ENCODE measurements at regions not wholly inside any gene's neighbourhood (a gene's known extent, or its start where the extent isn't known, plus 50 kb on each side); places are given as distances from the start of the nearest gene placed in this dataset.

DNA sequence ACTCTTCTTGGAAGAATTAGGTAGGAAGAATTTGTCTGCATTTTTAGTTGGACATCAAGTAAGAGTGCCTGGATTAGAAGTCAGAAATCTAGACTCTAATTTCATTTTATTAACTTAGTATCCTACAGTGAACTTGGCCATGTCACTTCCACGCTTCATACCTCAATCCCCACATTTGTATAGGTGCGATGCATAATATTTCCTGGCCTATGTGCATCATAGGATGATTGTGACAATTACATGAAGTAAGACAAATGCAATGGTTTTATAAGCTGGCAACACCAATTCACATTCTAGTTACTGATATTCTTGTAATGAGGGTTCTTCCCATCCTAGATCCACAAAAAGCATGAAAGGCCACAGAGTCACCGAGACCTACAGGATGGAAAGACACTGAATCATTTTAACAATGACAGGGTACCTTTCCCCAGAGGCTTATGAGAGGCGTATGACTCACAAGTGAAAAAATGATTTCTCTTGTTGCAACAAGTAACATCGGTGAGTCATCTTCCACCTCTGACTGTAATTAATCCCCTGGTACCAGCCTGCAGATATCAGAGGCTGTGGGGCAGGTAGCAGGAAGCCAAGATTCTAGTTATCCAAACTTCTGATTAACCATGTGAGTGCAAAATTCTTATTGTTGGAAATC lies 56.0 kb upstream of the OR5AK2 start:
- Histone ChIP-seq H3K27ac (ENCODE audit: insufficient read depth in 1 of 2, low read depth in 1 of 2, low read length in 2 of 2, poor library complexity in 1 of 2, severe bottlenecking in 2 of 2) (no peak overlapping the region), H3K4me1 (ENCODE audit: control extremely low read depth in 1 of 4, control insufficient read depth in 4 of 4, insufficient read depth in 4 of 4, low read length in 3 of 4) (no peaks in the 10 kb centered on the region), H3K9me3 (ENCODE audit: control extremely low read depth in 1 of 5, control insufficient read depth in 4 of 5, insufficient read depth in 2 of 5, low read depth in 1 of 5, low read length in 4 of 5) (no peaks in the 10 kb centered on the region), H3K36me3 (ENCODE audit: control insufficient read depth in 4 of 4, insufficient read depth in 4 of 4, low read length in 3 of 4) (no peaks in the 10 kb centered on the region), H3K27me3 (replicated peaks in 2 of 5; ENCODE audit: control insufficient read depth in 4 of 5, insufficient read depth in 5 of 5, low read length in 4 of 5) (no peaks in the 10 kb centered on the region), H3K4me3 (ENCODE audit: control insufficient read depth in 1 of 7, extremely low read depth in 1 of 7, insufficient read depth in 4 of 7, low read depth in 2 of 7, low read length in 6 of 7) (no peak overlapping the region)
- WGBS (ENCODE audit: insufficient coverage) = 75% methylated on average over 2 of the region's 5 CpGs
- no peak for DNase-seq
- ChIA-PET POLR2A (no interaction called here), CTCF (no interaction called here)

DNA sequence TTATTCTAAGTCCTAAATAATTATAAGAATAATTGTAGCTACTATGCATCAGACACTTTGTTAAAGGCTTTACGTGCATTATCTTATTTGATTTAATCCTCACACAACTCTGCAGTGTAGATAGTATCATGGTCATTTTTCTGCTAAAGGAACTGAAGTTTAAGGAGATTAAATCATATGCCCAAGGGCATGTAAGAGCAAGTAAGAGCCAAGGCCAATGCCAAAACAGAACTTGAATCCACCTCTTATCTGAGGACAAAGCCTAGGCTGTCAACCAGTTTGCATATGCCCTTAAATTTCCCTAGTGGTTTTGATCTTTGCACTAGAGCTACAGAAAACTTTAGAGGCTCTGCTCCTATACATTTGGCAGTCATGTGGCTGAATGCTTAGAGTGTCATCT lies 65.6 kb upstream of the OR5AK2 start:
- ChIA-PET CTCF (no interaction called here), POLR2A (no interaction called here)
- WGBS (ENCODE audit: insufficient coverage) = no CpG with 5 or more reads among the region's 1 CpG
- Histone ChIP-seq H3K36me3 (ENCODE audit: control insufficient read depth in 4 of 4, insufficient read depth in 4 of 4, low read length in 3 of 4) (no peaks in the 10 kb centered on the region), H3K4me3 (ENCODE audit: control insufficient read depth in 1 of 7, extremely low read depth in 1 of 7, insufficient read depth in 4 of 7, low read depth in 2 of 7, low read length in 6 of 7) (no peak overlapping the region), H3K4me1 (ENCODE audit: control extremely low read depth in 1 of 4, control insufficient read depth in 4 of 4, insufficient read depth in 4 of 4, low read length in 3 of 4) (no peaks in the 10 kb centered on the region), H3K27me3 (replicated peaks in 2 of 5; ENCODE audit: control insufficient read depth in 4 of 5, insufficient read depth in 5 of 5, low read length in 4 of 5) (no peaks in the 10 kb centered on the region), H3K9me3 (ENCODE audit: control extremely low read depth in 1 of 5, control insufficient read depth in 4 of 5, insufficient read depth in 2 of 5, low read depth in 1 of 5, low read length in 4 of 5) (no peaks in the 10 kb centered on the region), H3K27ac (ENCODE audit: insufficient read depth in 1 of 2, low read depth in 1 of 2, low read length in 2 of 2, poor library complexity in 1 of 2, severe bottlenecking in 2 of 2) (no peak overlapping the region)
- no peak for DNase-seq

DNA sequence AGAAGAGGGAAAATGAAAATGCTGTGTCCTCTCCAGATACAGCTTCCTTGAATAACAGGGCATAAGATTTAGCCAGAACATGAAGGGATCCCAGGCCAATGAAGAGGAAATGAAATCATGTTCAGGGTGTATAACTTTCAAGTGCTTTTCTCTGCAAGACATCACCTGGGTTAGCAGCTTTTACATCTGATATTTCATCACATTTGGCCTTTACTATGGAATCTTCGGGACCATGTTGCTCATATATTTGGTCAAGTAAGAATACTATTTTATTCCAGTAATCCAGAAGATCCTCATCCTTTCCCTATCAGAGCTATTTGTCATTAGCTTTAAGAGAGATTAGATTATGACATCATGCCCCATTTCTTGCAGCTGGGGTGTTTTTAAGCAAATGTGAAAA lies 66.3 kb upstream of the OR5AK2 start:
- ChIA-PET POLR2A (no interaction called here), CTCF (no interaction called here)
- Histone ChIP-seq H3K9me3 (ENCODE audit: control extremely low read depth in 1 of 5, control insufficient read depth in 4 of 5, insufficient read depth in 2 of 5, low read depth in 1 of 5, low read length in 4 of 5) (no peaks in the 10 kb centered on the region), H3K4me1 (ENCODE audit: control extremely low read depth in 1 of 4, control insufficient read depth in 4 of 4, insufficient read depth in 4 of 4, low read length in 3 of 4) (no peaks in the 10 kb centered on the region), H3K36me3 (ENCODE audit: control insufficient read depth in 4 of 4, insufficient read depth in 4 of 4, low read length in 3 of 4) (no peaks in the 10 kb centered on the region), H3K27me3 (replicated peaks in 2 of 5; ENCODE audit: control insufficient read depth in 4 of 5, insufficient read depth in 5 of 5, low read length in 4 of 5) (no peaks in the 10 kb centered on the region), H3K4me3 (ENCODE audit: control insufficient read depth in 1 of 7, extremely low read depth in 1 of 7, insufficient read depth in 4 of 7, low read depth in 2 of 7, low read length in 6 of 7) (no peak overlapping the region), H3K27ac (ENCODE audit: insufficient read depth in 1 of 2, low read depth in 1 of 2, low read length in 2 of 2, poor library complexity in 1 of 2, severe bottlenecking in 2 of 2) (no peak overlapping the region)
- no peak for DNase-seq
- WGBS (ENCODE audit: insufficient coverage) = no CpG with 5 or more reads among the region's 1 CpG

- H3K4me3 ChIP-seq (ENCODE audit: control insufficient read depth in 1 of 7, extremely low read depth in 1 of 7, insufficient read depth in 4 of 7, low read depth in 2 of 7, low read length in 6 of 7) = no peak overlapping the region
- WGBS (ENCODE audit: insufficient coverage) = 82% methylated on average over 2 of the region's 3 CpGs
- H3K4me1 ChIP-seq (ENCODE audit: control extremely low read depth in 1 of 4, control insufficient read depth in 4 of 4, insufficient read depth in 4 of 4, low read length in 3 of 4) = no peaks in the 10 kb centered on the region
- H3K9me3 ChIP-seq (ENCODE audit: control extremely low read depth in 1 of 5, control insufficient read depth in 4 of 5, insufficient read depth in 2 of 5, low read depth in 1 of 5, low read length in 4 of 5) = no peaks in the 10 kb centered on the region
- H3K36me3 ChIP-seq (ENCODE audit: control insufficient read depth in 4 of 4, insufficient read depth in 4 of 4, low read length in 3 of 4) = no peaks in the 10 kb centered on the region
- ChIA-PET POLR2A (no interaction called here), CTCF (no interaction called here)
- no peaks in the 10 kb centered on the region for H3K27me3 ChIP-seq (replicated peaks in 2 of 5; ENCODE audit: control insufficient read depth in 4 of 5, insufficient read depth in 5 of 5, low read length in 4 of 5)
- DNase-seq = no peak
- no peak overlapping the region for H3K27ac ChIP-seq (ENCODE audit: insufficient read depth in 1 of 2, low read depth in 1 of 2, low read length in 2 of 2, poor library complexity in 1 of 2, severe bottlenecking in 2 of 2)
Observed at GRCh38 chr11:56917708-56918400, 70.9 kb upstream of the OR5AK2 start.

DNA sequence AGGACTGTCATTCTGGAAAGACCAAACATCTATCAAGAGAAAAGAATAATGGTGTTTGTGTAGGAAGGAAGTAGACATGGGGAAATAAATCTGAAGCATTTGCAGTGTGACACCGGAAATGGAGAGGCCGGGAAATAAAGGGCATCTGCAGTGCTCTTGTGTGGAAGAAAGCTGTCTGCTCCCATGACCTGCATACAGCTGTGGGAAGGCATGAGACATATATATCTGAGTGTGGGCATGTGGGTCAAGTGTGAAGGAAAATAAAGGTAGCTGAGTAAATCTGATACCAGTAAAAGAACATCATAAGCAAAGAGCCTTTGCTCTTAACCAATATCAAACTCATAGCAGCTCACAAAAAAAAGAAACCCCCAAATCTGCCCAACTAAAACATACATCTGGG lies 72.1 kb upstream of the OR5AK2 start:
- 22% methylated on average over 2 of the region's 2 CpGs for WGBS (ENCODE audit: insufficient coverage)
- Histone ChIP-seq H3K4me1 (ENCODE audit: control extremely low read depth in 1 of 4, control insufficient read depth in 4 of 4, insufficient read depth in 4 of 4, low read length in 3 of 4) (no peaks in the 10 kb centered on the region), H3K4me3 (ENCODE audit: control insufficient read depth in 1 of 7, extremely low read depth in 1 of 7, insufficient read depth in 4 of 7, low read depth in 2 of 7, low read length in 6 of 7) (no peak overlapping the region), H3K27ac (ENCODE audit: insufficient read depth in 1 of 2, low read depth in 1 of 2, low read length in 2 of 2, poor library complexity in 1 of 2, severe bottlenecking in 2 of 2) (no peak overlapping the region), H3K36me3 (ENCODE audit: control insufficient read depth in 4 of 4, insufficient read depth in 4 of 4, low read length in 3 of 4) (no peaks in the 10 kb centered on the region), H3K27me3 (replicated peaks in 2 of 5; ENCODE audit: control insufficient read depth in 4 of 5, insufficient read depth in 5 of 5, low read length in 4 of 5) (no peaks in the 10 kb centered on the region), H3K9me3 (ENCODE audit: control extremely low read depth in 1 of 5, control insufficient read depth in 4 of 5, insufficient read depth in 2 of 5, low read depth in 1 of 5, low read length in 4 of 5) (no peaks in the 10 kb centered on the region)
- ChIA-PET CTCF (no interaction called here), POLR2A (no interaction called here)
- DNase-seq = no peak

GRCh38 chr11:56916162-56916561 lies 72.6 kb upstream of the OR5AK2 start:
- no peaks in the 10 kb centered on the region for H3K4me1 ChIP-seq (ENCODE audit: control extremely low read depth in 1 of 4, control insufficient read depth in 4 of 4, insufficient read depth in 4 of 4, low read length in 3 of 4)
- WGBS (ENCODE audit: insufficient coverage) = 82% methylated on average over 3 of the region's 5 CpGs
- POLR2A ChIA-PET = no interaction called here

DNA sequence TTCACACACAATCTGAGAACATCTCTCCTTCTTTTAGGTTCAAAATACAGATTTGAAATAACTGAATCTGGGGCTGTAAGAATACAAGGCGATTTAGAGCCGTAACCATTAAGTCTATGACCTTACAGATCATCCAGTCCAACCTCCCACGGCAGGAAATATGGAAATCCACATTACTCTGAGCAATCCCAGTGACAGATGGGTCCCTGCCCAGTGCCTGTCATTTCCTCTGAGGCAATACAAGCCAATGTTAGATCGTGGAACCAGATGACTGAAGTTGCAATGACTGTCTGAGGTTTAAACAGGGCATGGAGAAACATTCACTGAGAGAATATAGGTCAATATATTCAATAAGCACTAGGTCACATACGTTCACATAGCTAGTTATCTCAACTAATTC lies 77.4 kb upstream of the OR5AK2 start:
- ChIA-PET POLR2A (no interaction called here), CTCF (no interaction called here)
- WGBS (ENCODE audit: insufficient coverage) = 67% methylated on average over 3 of the region's 5 CpGs
- Histone ChIP-seq H3K9me3 (ENCODE audit: control extremely low read depth in 1 of 5, control insufficient read depth in 4 of 5, insufficient read depth in 2 of 5, low read depth in 1 of 5, low read length in 4 of 5) (no peaks in the 10 kb centered on the region), H3K27ac (ENCODE audit: insufficient read depth in 1 of 2, low read depth in 1 of 2, low read length in 2 of 2, poor library complexity in 1 of 2, severe bottlenecking in 2 of 2) (no peak overlapping the region), H3K27me3 (replicated peaks in 2 of 5; ENCODE audit: control insufficient read depth in 4 of 5, insufficient read depth in 5 of 5, low read length in 4 of 5) (no peaks in the 10 kb centered on the region), H3K4me3 (ENCODE audit: control insufficient read depth in 1 of 7, extremely low read depth in 1 of 7, insufficient read depth in 4 of 7, low read depth in 2 of 7, low read length in 6 of 7) (no peak overlapping the region), H3K4me1 (ENCODE audit: control extremely low read depth in 1 of 4, control insufficient read depth in 4 of 4, insufficient read depth in 4 of 4, low read length in 3 of 4) (no peaks in the 10 kb centered on the region), H3K36me3 (ENCODE audit: control insufficient read depth in 4 of 4, insufficient read depth in 4 of 4, low read length in 3 of 4) (no peaks in the 10 kb centered on the region)
- no peak for DNase-seq

More at GRCh38 chr11:56916162-56916561, 72.6 kb upstream of the OR5AK2 start:
- no peak for DNase-seq
- CTCF ChIA-PET = no interaction called here
- H3K27me3 ChIP-seq (replicated peaks in 2 of 5; ENCODE audit: control insufficient read depth in 4 of 5, insufficient read depth in 5 of 5, low read length in 4 of 5) = no peaks in the 10 kb centered on the region
- H3K36me3 ChIP-seq (ENCODE audit: control insufficient read depth in 4 of 4, insufficient read depth in 4 of 4, low read length in 3 of 4) = no peaks in the 10 kb centered on the region
- no peaks in the 10 kb centered on the region for H3K9me3 ChIP-seq (ENCODE audit: control extremely low read depth in 1 of 5, control insufficient read depth in 4 of 5, insufficient read depth in 2 of 5, low read depth in 1 of 5, low read length in 4 of 5)
- H3K4me3 ChIP-seq (ENCODE audit: control insufficient read depth in 1 of 7, extremely low read depth in 1 of 7, insufficient read depth in 4 of 7, low read depth in 2 of 7, low read length in 6 of 7) = no peak overlapping the region
- H3K27ac ChIP-seq (ENCODE audit: insufficient read depth in 1 of 2, low read depth in 1 of 2, low read length in 2 of 2, poor library complexity in 1 of 2, severe bottlenecking in 2 of 2) = no peak overlapping the region

Data from common myeloid progenitor, CD34-positive (primary cell).